ENCODE measurements at regions not wholly inside any gene's neighbourhood (a gene's known extent, or its start where the extent isn't known, plus 50 kb on each side); places are given as distances from the start of the nearest gene placed in this dataset.

DNA sequence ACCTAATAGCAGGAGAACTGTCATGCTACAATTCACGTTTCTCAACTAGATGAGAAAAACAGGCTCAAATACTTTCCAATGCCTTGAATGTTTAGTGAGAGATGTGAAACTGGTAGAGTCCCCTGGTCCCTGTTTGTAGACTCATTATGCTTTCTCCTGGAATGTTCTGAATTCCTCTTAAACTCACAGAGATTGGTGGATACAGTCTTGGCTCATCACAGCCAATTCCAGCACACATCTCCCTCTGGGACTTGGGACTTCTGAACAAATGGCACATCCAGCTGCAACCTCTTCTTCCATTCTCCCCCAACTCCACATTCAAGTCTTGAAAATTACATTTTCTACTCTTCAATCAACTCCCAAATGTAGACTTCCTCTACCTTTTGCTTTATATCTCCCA lies 58.4 kb upstream of the NT5C1B start:
- ChIA-PET CTCF (no interaction called here), POLR2A (no interaction called here)
- no peak for DNase-seq (ENCODE audit: low read depth, low spot score)
- TF ChIP-seq, protein P1, sequence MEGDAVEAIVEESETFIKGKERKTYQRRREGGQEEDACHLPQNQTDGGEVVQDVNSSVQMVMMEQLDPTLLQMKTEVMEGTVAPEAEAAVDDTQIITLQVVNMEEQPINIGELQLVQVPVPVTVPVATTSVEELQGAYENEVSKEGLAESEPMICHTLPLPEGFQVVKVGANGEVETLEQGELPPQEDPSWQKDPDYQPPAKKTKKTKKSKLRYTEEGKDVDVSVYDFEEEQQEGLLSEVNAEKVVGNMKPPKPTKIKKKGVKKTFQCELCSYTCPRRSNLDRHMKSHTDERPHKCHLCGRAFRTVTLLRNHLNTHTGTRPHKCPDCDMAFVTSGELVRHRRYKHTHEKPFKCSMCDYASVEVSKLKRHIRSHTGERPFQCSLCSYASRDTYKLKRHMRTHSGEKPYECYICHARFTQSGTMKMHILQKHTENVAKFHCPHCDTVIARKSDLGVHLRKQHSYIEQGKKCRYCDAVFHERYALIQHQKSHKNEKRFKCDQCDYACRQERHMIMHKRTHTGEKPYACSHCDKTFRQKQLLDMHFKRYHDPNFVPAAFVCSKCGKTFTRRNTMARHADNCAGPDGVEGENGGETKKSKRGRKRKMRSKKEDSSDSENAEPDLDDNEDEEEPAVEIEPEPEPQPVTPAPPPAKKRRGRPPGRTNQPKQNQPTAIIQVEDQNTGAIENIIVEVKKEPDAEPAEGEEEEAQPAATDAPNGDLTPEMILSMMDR (IDR thresholded peaks at IDR 0.05; ENCODE audit: insufficient read depth, low read length, missing control alignments), result no peak
- H3K4me3 ChIP-seq (ENCODE audit: low read depth, low read length), result no peak overlapping the region

DNA sequence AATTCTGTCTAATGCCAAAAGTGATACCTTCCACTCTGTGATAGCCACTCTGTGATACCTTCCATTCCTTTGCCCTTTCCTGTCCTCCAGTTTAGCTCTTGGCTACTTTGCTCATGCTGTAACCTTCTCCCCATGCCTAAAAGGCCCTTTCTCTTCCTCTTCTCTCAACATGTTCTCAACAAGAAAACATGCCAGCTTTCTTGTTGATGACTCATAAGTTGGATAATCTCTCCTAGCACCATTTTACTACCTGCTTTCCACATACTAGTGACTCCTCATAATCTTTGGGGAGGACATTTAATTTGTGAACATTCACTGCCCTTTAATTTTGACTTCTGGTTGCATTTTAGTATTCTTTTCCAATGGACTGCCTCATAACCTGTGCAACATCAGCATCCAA lies 55.9 kb upstream of the NT5C1B start:
- ChIA-PET POLR2A (no interaction called here), CTCF (interaction anchor here (1.0 kb wide), 1 partner anchor 125 kb away, joined by 3 read pairs; no protein-coding TSS in a partner anchor)
- TF ChIP-seq, protein P1 (IDR thresholded peaks at IDR 0.05; ENCODE audit: insufficient read depth, low read length, missing control alignments), result no peak
- no peak overlapping the region for H3K4me3 ChIP-seq (ENCODE audit: low read depth, low read length)
- DNase-seq (ENCODE audit: low read depth, low spot score), result no peak

DNA sequence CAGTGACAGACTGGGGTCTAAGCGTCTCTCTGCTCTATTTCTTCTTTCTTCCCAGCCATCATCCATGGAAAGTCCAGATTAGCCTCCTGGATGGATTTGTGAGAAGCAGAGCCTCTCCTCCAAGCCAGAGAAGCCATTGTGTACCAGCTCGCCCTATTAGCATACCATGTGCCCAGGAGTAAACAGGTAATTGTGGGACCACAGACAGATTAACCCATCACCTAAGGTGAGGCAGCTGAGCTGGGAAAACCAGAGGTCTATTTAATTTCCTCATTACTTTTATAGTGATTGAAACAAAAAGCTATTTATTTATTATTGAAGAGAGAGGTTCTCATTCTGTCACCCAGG lies 54.7 kb upstream of the NT5C1B start:
- TF ChIP-seq, protein P1 (IDR thresholded peaks at IDR 0.05; ENCODE audit: insufficient read depth, low read length, missing control alignments), result no peak
- ChIA-PET POLR2A (no interaction called here), CTCF (interaction anchor here (1.0 kb wide), 1 partner anchor 124 kb away, joined by 3 read pairs; no protein-coding TSS in a partner anchor)
- DNase-seq (ENCODE audit: low read depth, low spot score), result no peak
- no peak overlapping the region for H3K4me3 ChIP-seq (ENCODE audit: low read depth, low read length)

DNA sequence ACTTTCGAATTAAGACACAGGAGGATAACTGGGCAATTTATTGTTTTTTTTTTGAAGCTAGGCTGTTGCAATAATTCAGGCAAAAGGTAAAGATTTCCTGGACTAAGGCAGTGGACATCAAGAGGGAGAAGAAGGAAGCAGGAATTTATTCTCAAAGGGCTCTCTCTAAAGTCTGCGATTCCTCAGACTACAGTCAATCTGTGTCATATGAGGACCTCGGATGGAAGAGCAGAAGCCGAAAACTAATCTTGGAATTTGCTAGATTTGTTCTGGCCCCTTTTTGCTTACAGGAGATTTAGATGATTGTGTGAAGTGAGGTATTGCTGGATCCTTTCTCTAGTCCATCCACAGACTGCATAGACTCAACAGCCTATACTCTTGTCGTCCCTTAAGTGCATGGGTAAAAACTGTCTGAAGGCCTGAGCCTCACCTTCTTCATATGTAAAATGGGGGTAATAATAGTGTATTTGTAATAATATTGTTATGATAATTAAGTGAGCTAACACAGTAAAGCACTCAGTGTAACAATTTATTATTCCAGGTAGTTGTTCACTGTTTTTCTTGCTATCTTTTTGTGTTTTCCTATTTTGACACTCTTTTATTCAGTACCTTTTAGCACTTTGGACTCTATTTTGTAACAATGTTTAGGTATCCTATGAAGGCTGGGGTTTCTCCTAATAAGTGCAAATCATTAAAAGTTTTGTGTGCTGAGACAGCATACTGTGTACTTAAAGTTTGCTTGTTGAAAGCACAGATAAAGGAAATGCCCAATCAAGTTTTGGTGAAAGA lies 54.2 kb upstream of the NT5C1B start:
- ChIA-PET POLR2A (no interaction called here), CTCF (no interaction called here)
- DNase-seq (ENCODE audit: low read depth, low spot score), result no peak
- no peak overlapping the region for H3K4me3 ChIP-seq (ENCODE audit: low read depth, low read length)
- TF ChIP-seq, protein P1 (IDR thresholded peaks at IDR 0.05; ENCODE audit: insufficient read depth, low read length, missing control alignments), result no peak

DNA sequence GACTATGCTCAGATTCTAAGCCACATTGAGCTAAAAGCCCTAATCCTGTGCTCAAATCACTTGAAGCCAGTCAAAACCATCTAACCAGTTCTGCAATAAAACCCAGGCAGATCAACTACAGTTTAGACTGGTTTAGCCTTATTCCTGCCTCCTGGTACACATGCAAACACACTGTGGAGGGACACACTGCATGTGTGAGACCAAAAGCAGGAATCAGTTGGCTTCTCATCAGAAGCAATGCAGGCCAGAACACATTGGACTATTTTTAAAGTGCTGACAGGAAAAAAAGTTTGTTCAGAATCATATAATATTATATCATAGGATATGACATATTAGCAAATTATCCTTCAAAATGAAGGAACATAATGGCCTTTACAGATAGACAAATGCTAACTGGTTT lies 52.5 kb upstream of the NT5C1B start:
- ChIA-PET POLR2A (no interaction called here), CTCF (no interaction called here)
- no peak overlapping the region for H3K4me3 ChIP-seq (ENCODE audit: low read depth, low read length)
- no peak for DNase-seq (ENCODE audit: low read depth, low spot score)
- TF ChIP-seq, protein P1 (IDR thresholded peaks at IDR 0.05; ENCODE audit: insufficient read depth, low read length, missing control alignments), result no peak

DNA sequence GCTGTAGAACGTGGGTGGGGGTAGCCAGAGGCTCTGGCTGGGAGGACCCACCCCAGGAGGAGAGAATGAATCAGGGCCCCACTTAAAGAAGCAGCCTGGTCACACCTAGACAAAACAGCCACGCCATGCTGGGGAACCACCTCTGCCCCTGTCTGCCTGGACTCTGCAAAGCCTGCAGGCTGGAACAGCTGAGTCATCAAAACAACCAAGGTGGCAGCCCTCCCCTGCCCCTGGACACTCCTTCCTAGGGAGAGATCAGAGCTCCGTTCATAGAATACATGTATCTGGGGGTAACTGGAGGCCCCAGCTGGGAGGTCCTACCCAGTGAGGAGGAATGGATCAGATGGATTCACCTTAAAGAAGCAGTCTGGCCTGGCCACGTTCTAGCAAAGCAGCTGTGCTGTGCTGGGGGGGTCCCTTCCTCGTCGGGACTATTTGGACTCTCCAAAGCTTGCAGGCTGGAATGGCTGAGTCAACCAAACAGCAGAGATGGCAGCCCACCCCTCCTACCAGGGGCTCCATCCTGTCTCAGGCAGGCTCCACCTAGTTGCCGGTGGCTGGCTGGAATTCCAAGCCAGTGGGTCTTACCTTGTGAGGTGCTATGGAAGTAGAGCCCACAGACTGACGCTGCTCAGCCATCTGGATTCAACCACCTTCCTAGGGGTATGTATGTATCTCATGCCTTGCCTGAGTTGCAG lies 50.5 kb upstream of the NT5C1B start:
- POLR2A ChIA-PET, result no interaction called here
- H3K4me3 ChIP-seq (ENCODE audit: low read depth, low read length), result no peak overlapping the region
- no peak for DNase-seq (ENCODE audit: low read depth, low spot score)
- CTCF ChIA-PET, result no interaction called here
- TF ChIP-seq, protein P1 (IDR thresholded peaks at IDR 0.05; ENCODE audit: insufficient read depth, low read length, missing control alignments), result no peak
